NCI-H1092 (cell line): ENCODE measurements at regions not wholly inside any gene's neighbourhood (a gene's known extent, or its start where the extent isn't known, plus 50 kb on each side); places are given as distances from the start of the nearest gene placed in this dataset.
"Not testable (repeated sequence)": the region's sequence is repeated elsewhere in the genome, so short reads cannot be mapped to it uniquely, and the experiment has no call there.

Experiments used
- DNase-seq: peaks from one replicate; lab custom pipeline; 2025; lab: John Stamatoyannopoulos, UW

- no peak for DNase-seq
Measured at GRCh38 chr14:82720431-82720830, 1186.8 kb upstream of the SEL1L start.

DNA sequence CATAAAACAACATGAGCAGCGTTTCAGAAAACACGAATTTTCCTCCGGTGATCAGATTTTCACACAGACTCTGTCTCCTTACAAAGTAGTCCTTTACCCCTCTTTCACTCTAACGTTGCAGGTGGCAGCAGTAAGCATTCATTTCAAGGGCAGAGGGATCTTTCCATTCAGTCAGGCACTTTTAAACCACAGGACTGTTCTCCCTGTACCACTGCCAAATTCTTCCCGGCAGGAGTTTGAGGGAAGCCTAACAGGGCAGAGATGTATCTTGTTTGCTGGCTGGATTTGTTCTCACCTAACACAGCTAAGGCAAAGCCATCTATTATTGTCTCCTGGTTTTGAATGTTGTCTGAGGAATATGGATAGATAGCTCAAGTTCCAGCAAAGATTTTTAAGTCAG, 1187.3 kb upstream of the SEL1L start:
- no peak for DNase-seq

GRCh38 chr14:82724316-82724715, 1190.7 kb upstream of the SEL1L start:
- no peak for DNase-seq

GRCh38 chr14:82725213-82725612, 1191.6 kb upstream of the SEL1L start:
- DNase-seq: no peak

DNA sequence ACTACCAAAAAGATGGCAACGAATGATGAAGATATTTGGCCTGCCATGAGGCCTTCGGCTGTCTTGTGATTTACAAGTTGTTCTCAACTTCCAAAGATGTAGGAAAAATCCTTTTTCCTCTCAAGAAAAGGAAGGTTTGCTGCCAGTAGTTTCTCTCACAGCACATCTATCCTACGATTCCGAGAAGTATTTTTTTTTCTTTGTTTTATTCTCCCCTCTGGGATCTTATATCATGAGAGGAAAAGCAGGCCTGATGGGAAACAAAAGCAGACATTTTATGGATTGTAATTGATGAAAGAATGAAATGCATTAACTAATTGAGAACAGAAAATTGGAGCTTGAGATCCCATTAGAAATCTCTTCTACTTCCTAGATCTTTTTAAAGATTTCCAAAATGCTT, 1197.9 kb upstream of the SEL1L start:
- no peak for DNase-seq

DNA sequence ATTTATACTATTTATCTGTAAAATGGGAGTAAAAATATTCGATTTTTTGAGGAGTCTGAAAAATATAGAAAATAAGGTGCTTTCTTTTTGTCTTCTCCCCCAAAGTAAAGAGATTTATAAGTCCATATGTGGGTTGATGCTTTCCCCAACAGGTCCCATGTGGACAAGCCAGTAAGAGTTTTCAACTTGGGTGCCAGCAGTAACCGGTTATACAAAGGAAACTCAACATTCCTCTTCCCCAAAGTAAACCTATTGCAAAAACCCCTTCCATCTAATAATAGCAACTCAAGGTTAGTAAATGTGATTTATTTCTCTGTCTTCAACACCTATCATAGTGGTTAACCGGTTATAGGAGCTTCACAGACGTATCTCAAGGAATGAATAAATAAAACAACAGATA, 1206.9 kb upstream of the SEL1L start:
- no peak for DNase-seq

DNA sequence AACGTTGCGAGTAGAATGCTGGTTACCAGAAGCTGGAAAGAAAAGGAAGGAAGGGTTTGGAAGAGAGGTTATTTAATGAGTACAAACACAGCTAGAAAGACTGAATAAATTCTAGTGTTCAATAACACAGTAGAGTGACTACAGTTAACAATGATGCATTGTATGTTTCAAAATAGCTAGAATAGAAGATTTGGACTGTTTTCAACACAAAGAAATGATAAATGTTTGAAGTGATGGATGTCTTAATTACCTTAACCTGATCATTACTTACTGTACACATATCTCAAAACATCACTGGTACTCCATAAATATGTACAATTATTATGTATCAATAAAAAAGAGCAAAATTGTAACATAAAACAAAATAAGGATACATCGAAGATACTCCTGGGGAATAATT, 1221.8 kb upstream of the SEL1L start:
- no peak for DNase-seq

DNA sequence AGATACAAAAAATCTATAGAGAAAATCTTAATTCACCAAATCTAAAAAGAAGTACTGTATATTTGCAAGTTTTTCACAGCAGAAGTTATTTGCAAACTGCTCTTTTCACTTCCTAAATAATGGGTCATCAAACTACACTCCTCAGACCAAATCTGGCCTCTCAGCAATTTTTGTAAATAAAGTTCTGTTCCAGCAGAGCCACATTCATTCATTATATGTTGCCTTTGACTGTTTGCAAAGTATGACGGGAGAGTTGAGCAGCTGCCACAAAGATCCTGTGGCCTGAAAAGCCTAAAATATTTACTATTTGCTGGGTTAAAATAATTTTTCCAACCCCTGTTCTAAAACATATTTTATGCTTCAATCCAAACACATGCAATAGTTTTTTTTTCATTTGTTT, 1222.3 kb upstream of the SEL1L start:
- DNase-seq: no peak

GRCh38 chr14:82757776-82758175, 1224.1 kb upstream of the SEL1L start:
- DNase-seq: no peak

GRCh38 chr14:82759656-82760055, 1226.0 kb upstream of the SEL1L start:
- DNase-seq: no peak

DNA sequence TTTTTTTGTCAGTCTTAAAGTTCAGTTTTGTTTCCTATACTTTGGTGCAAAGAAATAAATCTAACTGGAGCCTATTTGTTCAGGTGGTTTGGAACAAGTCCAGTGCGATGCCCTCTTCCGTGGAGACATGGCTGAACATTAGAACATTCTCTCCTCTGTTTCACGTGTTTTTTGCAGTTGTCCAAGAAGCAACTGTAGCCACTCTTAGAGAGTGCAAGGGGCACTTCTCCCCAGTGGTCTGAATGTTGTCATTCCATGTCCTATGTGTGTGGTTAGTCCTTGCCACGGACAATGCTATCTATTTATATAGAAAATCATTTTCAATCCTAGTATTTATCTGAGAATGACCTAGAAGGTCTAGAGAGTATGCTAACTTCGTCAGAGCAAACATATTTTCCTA, 1232.5 kb upstream of the SEL1L start:
- DNase-seq: no peak

- no peak for DNase-seq
Measured at GRCh38 chr14:82766996-82767395, 1233.3 kb upstream of the SEL1L start.

DNA sequence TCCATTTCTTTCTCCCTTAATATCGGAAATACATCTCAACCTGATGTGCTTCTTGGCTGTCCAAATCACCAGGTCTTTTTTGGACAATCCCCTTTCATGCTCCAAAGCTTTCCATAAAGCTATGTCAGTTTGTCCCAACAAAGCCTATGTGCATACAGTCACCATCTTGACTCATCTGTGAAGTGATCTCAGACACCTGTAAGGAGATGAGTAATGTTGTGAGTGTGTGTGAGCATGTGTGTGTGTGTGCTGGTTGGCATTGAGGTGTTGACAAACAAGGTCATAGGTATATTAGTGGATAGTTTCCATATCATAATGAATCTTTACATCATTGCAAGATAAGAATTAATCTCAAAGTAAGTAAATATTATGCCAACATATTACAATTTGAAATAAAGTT, 1243.3 kb upstream of the SEL1L start:
- no peak for DNase-seq

GRCh38 chr14:82778008-82778590, 1244.4 kb upstream of the SEL1L start:
- no peak for DNase-seq

DNA sequence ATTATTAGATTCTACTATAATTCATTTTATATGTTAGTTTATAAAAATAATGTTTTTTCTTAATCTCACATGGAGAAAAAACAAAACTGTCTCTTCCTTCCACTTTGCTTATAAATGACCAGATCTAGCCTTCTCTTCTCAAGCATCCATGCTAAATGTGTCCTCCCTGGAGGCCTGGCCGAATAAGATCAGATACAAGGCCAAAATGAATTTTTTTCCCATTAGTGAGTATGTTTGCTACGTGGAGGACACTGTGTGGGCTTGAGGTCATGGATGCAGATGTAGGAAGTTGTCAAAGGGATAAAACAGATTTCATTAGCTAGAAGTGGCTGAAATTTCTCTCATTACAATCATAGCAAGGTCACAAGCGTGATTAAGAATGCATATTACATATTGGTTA, 1244.9 kb upstream of the SEL1L start:
- DNase-seq: no peak

GRCh38 chr14:82779301-82779700, 1245.6 kb upstream of the SEL1L start:
- no peak for DNase-seq

DNA sequence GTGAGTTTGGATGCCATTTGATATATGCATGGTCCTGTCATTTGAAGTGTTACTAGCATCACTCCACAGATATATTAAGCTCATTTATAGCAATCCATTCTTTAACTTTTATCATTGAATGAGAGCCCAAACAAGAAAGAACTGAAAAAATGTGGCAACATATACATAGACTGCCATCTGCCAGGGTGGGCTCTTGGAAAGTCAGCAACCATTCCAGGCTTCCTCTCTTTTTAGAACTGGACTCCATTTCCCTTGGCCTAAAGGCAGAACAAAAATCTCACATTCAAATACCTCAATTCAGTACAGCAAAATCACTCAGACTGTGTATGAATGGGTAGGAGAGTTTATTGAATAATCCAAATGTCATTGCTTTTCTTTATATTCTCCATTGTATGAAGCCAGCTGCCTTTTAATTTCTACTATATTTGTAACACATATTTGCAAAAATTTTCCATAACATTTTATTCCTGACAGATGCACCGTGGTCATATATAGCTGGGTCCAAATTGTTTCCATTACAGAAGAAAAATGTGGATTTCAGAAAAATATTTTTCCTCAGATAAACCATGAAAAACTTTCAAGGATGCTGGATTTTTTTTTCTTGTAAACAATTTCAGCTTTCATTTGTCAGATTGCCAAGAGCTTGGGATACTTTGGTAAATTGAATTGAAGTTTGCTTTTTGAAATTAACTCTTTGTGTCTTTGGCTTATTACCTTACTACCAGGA, 1252.3 kb upstream of the SEL1L start:
- DNase-seq: no peak

- no peak for DNase-seq
Measured at GRCh38 chr14:82786483-82786880, 1252.8 kb upstream of the SEL1L start.

- no peak for DNase-seq
Measured at GRCh38 chr14:82796086-82796485, 1262.4 kb upstream of the SEL1L start.

DNA sequence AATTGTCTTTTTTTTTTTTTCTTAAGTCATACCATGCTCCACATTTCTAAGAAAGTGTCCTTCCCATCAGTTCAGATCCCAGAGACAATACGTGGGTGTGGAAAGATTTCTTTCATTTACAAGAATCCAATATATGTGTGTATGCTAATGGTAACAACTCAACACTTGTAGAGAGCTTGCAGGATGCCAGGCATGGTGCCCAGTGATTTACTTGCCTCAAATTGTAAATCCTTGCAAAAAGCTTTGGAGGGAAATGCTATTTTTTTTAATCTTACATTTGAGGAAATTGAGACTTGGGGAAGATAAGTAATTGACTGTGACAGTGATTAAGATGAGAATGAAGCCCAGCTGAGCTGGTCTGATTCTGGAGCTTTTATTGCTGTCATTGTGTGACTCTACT, 1264.6 kb upstream of the SEL1L start:
- no peak for DNase-seq

DNA sequence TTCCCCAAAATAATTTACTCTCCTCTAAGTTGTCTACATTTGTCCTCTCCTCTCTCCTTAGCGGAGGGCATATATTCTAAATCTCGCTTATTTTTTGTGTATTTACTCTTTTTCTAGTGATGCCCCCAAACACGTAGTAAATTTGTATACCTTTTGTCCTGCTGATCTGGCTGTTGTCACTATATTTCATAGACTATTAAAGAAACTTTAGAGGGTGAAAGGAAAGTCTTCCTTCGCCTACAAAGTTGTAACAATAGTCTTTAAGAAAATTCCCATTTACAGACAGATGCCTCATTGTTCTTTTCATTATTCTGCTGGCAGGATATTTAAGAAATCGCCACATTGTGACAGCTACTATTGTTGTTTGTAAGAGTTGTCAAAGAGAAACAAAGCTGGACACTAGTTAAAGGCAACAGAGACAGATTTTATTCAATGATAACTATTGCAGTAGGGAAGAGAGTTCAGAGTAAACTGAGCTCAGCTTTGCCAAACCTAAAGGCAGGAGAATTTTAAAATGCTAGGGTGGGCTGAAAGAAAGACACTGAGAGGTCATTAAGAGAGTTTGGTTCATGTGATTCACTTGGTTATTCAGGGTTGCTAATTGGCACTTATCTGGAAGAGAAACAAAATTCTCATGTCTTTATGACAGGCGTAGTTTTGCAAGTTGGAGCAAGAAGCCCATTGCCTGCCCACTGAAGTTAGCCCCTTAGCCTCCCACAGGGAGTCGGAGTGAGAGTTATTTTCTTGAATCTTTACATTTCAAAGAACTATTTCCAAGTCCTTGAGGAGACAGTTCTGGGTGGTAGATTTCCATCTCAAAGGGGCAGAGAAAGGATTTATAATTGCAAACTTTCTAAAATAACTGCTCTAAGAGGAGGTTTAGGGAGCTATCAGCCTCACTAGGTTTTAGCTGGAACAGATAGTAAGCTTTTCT, 1272.5 kb upstream of the SEL1L start:
- DNase-seq: no peak

DNA sequence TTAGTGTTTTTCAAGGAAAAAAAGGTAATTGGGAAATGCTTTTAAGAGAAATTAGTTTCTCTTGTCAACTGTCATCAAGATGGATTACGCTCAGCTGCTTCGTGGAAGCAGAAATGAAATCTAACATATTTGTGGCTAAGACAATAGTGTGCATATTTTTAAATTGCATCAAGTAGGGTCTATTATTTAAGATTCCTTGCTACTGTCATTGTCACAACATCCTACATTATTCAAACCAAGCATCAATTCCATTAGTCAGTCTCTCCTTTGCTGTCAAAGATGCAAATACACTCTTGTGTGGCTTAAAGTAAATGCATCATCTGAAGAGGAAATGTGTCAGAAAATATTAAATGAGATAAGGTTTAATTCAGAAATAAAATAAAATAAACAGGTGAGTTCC, 1277.6 kb upstream of the SEL1L start:
- no peak for DNase-seq

- not testable (repeated sequence) for DNase-seq
Measured at GRCh38 chr14:82814339-82814738, 1280.7 kb upstream of the SEL1L start.
